Left lobe of liver (tissue), 2 donors: ENCODE measurements at regions not wholly inside any gene's neighbourhood (a gene's known extent, or its start where the extent isn't known, plus 50 kb on each side); places are given as distances from the start of the nearest gene placed in this dataset.

Source experiments
- ATAC-seq: fragments of 200-7000 bp; cut with Tn5 transposase; one replicate; pipeline ENCODE4 v1.9.1; 2020; ENCODE audit warnings: mild to moderate bottlenecking, moderate library complexity
- DNase-seq: peaks from one replicate; pipeline ENCODE4 v3.0.0-alpha.2; 2020; ENCODE audit warnings: low spot score
- donor health status: DM: no; HTN: no; CAD: no; lungs with moderate emphysema.
- donor health status: DM: no; HTN: yes; CAD: no.

- ATAC-seq (no peak), DNase-seq (no peak)
Measured at GRCh38 chr14:22086131-22086530, 412.5 kb upstream of the OR4E1 start.

DNA sequence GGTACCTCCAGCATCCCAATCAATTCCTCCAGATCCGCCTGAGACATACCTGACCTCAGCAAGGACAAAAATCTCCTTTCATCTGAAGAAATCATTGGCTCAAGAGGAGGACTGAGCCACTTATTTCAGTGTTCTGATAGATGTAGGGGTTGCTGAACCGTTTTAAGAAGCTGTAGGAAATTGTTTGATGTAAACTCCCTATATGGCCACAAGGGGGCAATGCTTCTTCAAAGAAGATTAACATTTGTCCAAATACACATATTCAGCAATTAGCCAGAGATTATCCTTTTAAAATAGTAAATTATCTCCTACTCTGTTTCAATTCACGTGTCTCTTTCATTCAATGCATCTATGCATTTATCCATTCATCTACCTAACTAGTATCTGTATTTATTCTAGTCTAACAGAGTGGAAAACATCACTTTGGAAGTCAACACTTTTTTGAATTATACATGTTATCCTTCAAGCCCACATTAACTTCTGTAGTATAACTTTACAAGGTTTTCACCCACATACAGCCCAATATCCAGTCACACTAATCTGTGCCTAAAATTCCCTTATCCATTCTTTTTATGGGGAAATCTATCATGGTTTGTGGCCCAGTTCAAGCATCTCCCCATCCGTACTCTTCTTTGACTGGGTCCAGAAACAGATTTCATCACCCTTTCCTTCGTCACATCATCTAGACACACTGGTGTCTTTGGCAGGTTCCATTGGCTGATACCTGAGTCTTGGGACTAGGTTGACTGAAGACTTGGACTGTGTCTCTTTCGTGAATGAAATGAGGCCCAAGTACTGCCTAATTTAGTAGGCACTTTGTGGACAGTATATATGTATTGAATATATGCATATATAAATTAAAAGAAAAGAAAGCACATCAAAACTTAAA is 411.0 kb upstream of the OR4E1 start:
- ATAC-seq = peak; percentile 75
- no peak for DNase-seq

DNA sequence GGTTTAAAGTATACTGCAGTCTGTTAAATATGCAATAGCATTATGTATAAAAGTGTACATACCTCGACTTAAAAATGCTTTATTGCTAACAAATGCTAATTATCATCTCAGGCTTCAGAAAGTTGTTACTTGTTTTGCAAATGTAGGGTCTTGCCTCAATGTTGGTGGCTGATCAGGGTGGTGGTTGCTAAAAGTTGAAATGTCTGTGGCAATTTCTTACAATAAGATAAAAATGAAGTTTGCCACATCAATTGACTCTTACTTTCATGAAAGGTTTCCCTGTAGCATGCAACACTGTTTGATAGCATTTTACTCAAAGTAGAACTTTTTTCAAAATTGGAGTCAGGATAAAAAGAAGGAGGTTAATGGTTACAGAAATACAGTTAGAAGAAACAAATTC is 407.7 kb upstream of the OR4E1 start:
- DNase-seq (no peak), ATAC-seq (no peak)

GRCh38 chr14:22079766-22080165 is 406.1 kb upstream of the OR4E1 start:
- no peak for ATAC-seq
- no peak for DNase-seq

DNA sequence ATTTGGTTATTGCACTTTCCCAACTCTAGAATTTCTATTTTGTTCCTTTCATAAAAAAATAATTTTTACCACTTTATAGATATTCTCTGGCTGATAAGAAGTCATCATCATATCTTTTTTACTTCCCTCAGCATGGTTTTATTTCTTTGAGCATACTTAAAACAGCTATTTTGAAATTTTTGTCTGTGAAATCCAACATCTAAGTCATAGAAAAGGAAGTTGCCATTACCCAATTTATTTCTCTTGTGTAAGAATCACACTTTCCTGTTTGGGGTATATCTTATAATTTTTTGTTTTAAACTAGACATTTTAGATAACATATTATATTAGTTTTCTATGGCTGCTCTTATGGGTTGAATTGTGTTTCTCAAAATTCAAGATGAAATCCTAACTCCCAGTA is 400.2 kb upstream of the OR4E1 start:
- ATAC-seq = no peak

GRCh38 chr14:22071006-22071405 is 397.4 kb upstream of the OR4E1 start:
- ATAC-seq (no peak), DNase-seq (no peak)

More for the DNA sequence above, 400.2 kb upstream of the OR4E1 start:
- DNase-seq = no peak

DNA sequence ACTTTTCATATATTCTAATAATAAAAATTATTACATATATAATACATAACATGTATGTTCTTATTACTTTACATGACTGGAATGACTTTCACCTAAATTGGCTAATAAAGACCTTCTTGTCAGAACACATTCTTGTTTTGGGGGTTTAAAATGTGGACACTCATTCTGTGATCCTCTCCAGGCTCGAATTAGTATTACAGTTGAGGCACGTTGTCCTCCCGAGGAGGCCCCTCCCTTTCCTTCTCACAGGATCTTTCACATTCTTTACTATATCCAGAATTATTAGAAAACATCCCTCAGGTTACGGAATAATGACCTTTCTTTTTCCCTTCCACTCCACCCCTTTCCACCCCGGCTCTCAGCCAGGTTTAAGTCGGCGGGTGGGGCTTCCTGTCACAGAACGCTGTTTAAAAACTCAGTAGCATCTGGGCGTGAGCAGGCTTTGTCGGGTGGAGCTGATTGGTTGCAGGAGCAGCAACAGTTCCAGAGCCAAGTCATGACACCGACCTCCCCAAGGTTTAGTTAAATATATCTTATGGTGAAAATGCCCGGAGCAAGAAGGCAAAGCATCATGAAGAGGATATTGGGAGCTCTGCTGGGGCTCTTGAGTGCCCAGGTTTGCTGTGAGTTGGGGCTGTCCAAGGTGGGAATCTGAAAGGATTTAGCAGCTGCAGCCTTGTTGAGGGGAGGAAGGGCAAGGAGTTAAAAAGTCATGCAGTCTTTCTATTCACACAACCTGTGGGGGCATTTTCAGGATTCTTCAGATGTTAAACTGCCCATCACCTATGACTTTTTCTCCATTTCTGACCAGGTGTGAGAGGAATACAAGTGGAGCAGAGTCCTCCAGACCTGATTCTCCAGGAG is 396.7 kb upstream of the OR4E1 start:
- no peak for ATAC-seq
- DNase-seq = no peak

DNA sequence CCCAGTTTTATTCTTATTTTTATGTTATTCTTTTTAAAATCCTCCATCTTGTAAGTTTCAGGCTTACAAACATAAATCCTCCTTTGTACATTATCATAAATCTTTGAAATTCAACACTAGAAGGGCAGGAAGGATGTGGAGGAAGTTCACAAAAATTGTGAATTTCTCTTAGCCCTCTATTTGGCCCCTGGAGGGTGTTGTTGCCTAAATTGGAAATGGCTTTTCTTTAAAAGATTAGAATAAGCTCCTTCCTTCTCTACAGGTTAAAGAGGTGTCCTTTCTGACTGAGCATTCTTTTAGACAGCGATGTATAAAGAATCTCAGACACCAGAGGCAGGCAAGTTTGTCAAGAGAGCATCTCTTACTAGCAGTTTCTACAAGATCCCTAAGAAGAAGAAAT is 391.7 kb upstream of the OR4E1 start:
- DNase-seq = no peak

GRCh38 chr14:22059201-22059600 is 385.6 kb upstream of the OR4E1 start:
- DNase-seq (no peak), ATAC-seq (no peak)

More for the DNA sequence above, 391.7 kb upstream of the OR4E1 start:
- no peak for ATAC-seq

- ATAC-seq (no peak), DNase-seq (no peak)
Measured at GRCh38 chr14:22052795-22053194, 379.2 kb upstream of the OR4E1 start.

GRCh38 chr14:22047115-22047514 is 373.5 kb upstream of the OR4E1 start:
- no peak for ATAC-seq
- no peak for DNase-seq

DNA sequence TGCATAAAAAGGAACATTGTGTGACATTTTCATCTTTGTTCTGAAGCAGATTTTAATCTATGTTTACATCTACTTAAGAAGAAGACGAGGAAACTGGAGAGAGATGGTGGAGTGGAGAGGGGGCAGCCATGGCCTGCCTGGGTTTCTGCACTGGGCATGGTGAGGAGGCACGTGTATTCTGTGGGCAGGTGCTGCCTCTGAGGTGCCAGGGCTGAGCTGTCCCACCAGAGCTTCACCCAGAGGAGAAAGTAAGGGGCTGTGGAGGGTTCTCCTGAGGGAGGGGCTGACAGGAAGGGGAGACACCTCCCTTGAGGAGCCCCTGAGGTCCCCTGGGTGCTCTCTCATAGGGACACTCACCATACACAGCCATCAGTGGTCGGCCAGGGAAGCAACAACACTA is 372.4 kb upstream of the OR4E1 start:
- DNase-seq (no peak), ATAC-seq (no peak)

GRCh38 chr14:22044193-22044592 is 370.6 kb upstream of the OR4E1 start:
- no peak for ATAC-seq
- no peak for DNase-seq

DNA sequence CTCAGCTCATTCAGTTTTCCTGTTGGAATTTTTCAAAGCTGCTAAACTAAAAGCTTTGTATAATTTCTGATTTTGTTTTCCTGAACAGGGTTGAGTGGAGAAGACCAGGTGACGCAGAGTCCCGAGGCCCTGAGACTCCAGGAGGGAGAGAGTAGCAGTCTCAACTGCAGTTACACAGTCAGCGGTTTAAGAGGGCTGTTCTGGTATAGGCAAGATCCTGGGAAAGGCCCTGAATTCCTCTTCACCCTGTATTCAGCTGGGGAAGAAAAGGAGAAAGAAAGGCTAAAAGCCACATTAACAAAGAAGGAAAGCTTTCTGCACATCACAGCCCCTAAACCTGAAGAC is 367.1 kb upstream of the OR4E1 start:
- no peak for DNase-seq
- ATAC-seq = no peak

GRCh38 chr14:22039938-22040780 is 366.5 kb upstream of the OR4E1 start:
- ATAC-seq (peak; percentile 56), DNase-seq (no peak)

DNA sequence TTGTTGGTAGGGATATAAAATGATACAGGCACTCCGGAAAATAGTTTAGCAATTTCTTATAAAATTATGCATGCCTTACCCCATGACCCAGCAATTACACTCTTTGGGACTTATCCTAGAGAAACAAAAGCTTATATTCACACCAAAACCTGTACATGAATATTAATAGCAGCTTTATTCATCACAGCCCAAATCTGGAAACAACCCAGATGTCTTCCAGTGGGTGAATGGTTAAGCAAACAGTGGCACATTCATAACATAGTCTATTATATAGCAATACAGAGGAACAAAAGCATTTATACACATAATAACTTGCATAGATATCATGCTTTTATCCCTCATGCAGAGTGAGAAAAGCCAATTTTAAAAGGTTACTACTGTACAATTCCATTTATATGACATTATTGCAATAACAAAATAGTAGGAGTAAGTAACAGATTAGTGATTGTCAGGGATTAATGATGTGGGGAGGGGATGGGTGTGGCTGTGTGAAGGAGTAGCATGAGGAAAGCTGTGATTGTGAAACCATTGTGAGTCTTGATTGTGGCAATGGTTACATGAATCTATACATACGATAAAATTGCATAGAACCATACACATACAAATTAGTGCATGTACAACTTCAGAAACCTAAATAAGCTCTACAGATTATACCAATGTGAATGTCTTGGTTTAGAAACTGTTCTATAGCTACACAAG is 363.1 kb upstream of the OR4E1 start:
- ATAC-seq = no peak
- DNase-seq = no peak

DNA sequence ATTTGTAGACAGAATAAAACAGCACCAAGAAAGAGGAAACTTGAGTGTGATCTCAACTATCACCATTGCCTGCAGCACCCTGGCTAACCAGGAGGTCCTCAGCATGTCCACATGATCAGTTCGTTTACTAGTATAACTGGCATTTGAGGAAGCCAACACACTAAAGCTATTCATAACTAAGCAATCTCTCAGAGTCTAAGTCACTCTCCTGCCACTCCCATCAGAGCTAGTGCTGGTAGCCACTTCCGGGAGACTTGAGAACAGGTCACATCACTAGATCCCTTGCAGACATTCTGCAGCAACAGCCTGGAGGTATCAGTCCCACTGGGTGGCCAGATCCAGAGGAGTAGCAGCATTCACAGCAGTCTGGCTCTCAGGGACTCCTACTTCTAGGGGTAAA is 352.9 kb upstream of the OR4E1 start:
- no peak for DNase-seq

GRCh38 chr14:22025879-22026278 is 352.3 kb upstream of the OR4E1 start:
- no peak for ATAC-seq
- no peak for DNase-seq

More for the DNA sequence above, 352.9 kb upstream of the OR4E1 start:
- ATAC-seq = no peak

GRCh38 chr14:22024137-22024536 is 350.5 kb upstream of the OR4E1 start:
- no peak for DNase-seq
- ATAC-seq = no peak

GRCh38 chr14:22018890-22019289 is 345.3 kb upstream of the OR4E1 start:
- DNase-seq (no peak), ATAC-seq (no peak)

DNA sequence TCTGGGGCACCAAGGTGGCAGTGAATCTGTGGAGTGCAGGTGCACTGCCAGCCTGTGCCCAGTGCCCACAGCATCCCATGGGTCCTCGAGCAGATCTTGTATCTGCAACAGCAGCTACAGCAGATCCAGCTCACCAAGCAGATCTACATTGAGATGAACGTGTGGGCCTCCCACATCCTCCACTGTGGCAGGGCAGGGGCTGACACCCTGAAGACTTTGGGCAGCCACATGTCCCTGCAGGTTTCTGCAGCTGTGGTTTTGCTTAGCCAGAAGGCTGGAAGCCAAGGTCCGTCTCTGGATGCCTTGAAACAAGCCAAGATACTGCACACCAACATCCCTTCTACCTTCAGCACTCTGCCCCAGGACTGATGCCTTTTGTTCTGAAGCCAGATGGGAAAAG is 338.8 kb upstream of the OR4E1 start:
- DNase-seq = no peak
- ATAC-seq = no peak
